GM23338 (cell line): ENCODE measurements at regions not wholly inside any gene's neighbourhood (a gene's known extent, or its start where the extent isn't known, plus 50 kb on each side); places are given as distances from the start of the nearest gene placed in this dataset.

Experiments used
- CREB1 ChIP-seq: fragments of 250-450 bp; sonication (Bioruptor Pico); IDR thresholded peaks from 2 replicates; pipeline ENCODE4 v1.5.0; 2020; ENCODE audit warnings: low read depth, mild to moderate bottlenecking, moderate library complexity
- CTCF ChIP-seq, 2 experiments: fragments of 200-600 bp in 1 of 2; sonication (generic) in 1 of 2; conservative IDR thresholded peaks; 2 replicates each; pipeline versions ENCODE4 v1.5.1 to v1.6.1; 2016 to 2017; ENCODE audit warnings: antibody characterized with exemption in 2 of 2, low read depth in 2 of 2, mild to moderate bottlenecking in 2 of 2, moderate library complexity in 1 of 2
- ETS1 ChIP-seq: IDR thresholded peaks from 2 replicates; pipeline ENCODE4 v1.6.1; 2016; ENCODE audit warnings: antibody characterized with exemption
- EZH2 ChIP-seq: fragments of 200-600 bp; sonication (generic); IDR thresholded peaks from one replicate; pipeline ENCODE4 v1.8.0; 2017; ENCODE audit warnings: antibody characterized with exemption, mild to moderate bottlenecking, low read depth; ENCODE audit not compliant: unreplicated experiment
- EZH2phosphoT487 ChIP-seq: fragments of 200-600 bp; sonication (generic); IDR thresholded peaks from one replicate; pipeline ENCODE4 v1.8.1; 2018; ENCODE audit warnings: antibody characterized with exemption; ENCODE audit not compliant: unreplicated experiment
- JUNB ChIP-seq: IDR thresholded peaks from one replicate; pipeline ENCODE4 v1.6.1; 2016; ENCODE audit warnings: antibody characterized with exemption; ENCODE audit not compliant: unreplicated experiment
- NANOG ChIP-seq: IDR thresholded peaks from 2 replicates; pipeline ENCODE4 v1.6.1; 2016; ENCODE audit warnings: antibody characterized with exemption, borderline replicate concordance
- POLR2AphosphoS5 ChIP-seq: IDR thresholded peaks from 2 replicates; pipeline ENCODE4 v1.6.1; 2016; ENCODE audit warnings: antibody characterized with exemption, low read depth
- REST ChIP-seq: IDR thresholded peaks from one replicate; pipeline ENCODE4 v1.6.1; 2018; ENCODE audit warnings: antibody characterized with exemption; ENCODE audit not compliant: unreplicated experiment
- ZNF114 ChIP-seq: fragments of 250-450 bp; sonication (Bioruptor Pico); IDR thresholded peaks from 2 replicates; pipeline ENCODE4 v1.5.0; 2020; ENCODE audit warnings: mild to moderate bottlenecking, moderate library complexity
- ZNF462 ChIP-seq: fragments of 250-450 bp; sonication (Bioruptor Pico); IDR thresholded peaks from 2 replicates; pipeline ENCODE4 v1.5.0; 2020; ENCODE audit warnings: mild to moderate bottlenecking, moderate library complexity

- no peak for TF ChIP-seq ZNF114 (CRISPR knock-in tag)
- no peak for TF ChIP-seq CTCF (conservative IDR thresholded peaks at IDR 0.05; ENCODE audit: low read depth in 2 of 2)
- TF ChIP-seq ZNF462 (CRISPR knock-in tag) = no peak
- TF ChIP-seq CREB1 (CRISPR knock-in tag) = no peak
- TF ChIP-seq REST = no peak
- no peak for TF ChIP-seq EZH2
- no peak for TF ChIP-seq POLR2AphosphoS5
- no peak for TF ChIP-seq EZH2phosphoT487
- no peak for TF ChIP-seq ETS1
- no peak for TF ChIP-seq NANOG
- no peak for TF ChIP-seq JUNB
These were observed 103.7 kb downstream of the APOB start for GRCh38 chr2:20939931-20940795.
